AML-193 (cell line): ENCODE measurements at regions not wholly inside any gene's neighbourhood (a gene's known extent, or its start where the extent isn't known, plus 50 kb on each side); places are given as distances from the start of the nearest gene placed in this dataset.

Experiments used
- DNase-seq, 2 experiments: peaks; one replicate each; lab custom pipeline; 2025; lab: John Stamatoyannopoulos, UW

DNA sequence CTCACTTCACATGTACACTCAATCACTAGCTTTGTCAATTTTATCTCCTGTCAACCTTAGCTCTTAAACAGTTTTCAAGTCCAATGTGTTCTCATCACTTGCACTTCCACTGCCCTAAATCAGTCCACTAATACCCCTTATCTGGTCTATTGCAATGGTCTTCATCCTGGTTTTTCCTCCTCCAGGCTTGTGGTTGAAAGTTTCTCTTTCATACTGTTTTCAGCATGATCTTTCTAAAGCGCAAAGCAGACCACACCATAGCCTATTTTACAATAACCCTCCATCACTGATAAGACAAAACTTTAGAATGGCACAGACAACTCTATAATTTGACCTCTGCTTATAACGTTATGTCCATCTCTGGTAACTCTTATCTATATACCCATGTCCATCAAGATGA is 62.0 kb upstream of the DDHD1 start:
- DNase-seq = no peak

DNA sequence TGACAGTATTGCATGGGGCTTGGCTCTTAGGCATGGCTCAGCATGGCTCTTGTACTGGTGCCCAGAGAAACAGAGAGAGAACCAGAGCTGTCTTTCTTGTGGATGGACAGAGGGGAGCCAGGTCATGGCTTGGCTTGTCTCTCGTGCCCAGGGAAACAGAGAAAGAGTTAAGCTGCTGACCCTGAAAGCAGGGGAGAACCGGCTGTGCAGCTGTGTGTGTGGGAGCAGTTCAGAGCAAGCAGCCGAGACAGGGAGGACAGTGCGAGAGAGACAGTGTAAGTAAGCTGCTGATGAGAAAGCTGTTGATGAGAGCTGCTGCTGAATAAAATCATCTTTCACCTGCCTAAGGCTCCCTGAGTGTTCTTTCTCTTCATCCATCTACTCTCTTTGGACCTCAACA is 61.3 kb upstream of the DDHD1 start:
- DNase-seq = no peak

DNA sequence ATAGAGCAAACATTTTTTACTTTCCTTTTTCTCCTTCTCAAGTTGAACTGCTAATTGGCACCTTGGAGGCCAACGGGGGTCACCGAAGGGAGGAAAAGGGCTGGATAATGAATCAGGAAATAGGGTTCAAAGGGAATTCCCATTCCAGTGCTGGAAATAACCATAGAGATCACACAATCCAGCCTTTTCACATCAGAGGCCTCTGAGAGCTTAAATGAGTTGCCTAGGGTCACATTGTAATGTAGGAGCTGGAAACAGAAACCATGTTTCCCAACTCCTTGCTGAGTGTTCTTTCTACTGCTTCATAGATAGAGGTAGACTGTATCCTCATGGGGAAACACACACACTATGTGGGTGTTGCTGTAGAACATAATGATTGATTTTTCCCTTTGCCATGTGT is 60.6 kb upstream of the DDHD1 start:
- no peak for DNase-seq

DNA sequence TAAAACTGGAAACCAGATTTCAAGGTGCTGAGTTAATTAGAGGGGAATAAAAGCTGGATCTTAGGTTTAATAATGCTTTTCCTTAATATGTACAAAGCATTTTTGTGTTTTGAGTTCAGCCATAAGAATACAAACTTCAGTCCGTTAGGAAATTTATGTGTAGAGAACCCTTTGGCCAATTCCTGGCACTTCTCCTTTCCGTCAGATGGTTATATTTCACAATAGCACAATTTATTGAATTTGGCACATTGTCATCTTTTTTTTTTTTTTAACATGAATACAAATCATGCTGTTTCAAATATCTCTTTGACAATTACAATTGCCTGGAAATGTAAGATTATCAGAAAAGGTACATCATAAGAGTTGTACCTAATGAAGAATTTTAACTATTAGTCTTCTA is 56.2 kb upstream of the DDHD1 start:
- DNase-seq = peak; percentile 67 to 71
